A172 (cell line): ENCODE measurements at regions not wholly inside any gene's neighbourhood (a gene's known extent, or its start where the extent isn't known, plus 50 kb on each side); places are given as distances from the start of the nearest gene placed in this dataset.
A peak's percentile ranks its signal among the peaks of the same experiment; 100 is the strongest.

Source experiments
- DNase-seq: peaks from one replicate; pipeline ENCODE4 v3.0.0-alpha.2; 2015; ENCODE audit warnings: low spot score

DNA sequence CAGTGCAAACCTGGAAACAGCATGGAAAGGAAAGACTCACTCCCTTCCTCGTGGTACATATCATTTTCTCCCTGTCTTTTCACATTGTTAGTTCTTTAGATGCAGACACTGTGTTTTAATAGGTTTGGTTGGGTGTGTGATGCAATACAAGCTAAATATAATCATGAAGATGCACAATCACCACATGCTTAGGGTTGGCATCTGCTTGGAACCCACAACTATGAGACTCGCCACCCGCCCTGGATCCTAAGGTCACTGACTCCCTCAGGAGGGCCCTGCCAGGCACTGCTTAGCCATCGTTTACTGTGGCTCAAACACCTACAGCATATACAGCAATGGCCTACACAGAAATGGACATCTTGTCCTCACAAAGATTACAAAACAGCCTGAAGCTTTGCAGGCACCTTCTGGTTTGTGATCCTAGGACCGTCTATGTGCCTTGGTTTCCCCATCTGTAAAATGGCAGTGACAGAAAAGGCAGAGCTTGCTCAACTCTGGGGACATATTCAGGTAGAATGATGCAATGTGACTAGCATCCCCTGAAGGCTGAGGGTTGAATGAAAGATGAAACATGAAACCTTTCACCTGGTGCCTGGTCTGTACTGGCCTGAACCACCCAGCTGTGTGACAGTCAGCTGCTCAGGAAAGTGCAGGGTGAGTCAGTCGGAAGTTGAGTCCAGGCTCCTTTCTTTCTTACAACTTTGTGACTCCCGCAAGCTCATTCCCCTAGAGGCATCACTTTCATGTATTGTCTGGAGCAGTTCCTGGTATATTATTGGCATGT, 123.6 kb upstream of the PFN2 start:
- DNase-seq = peak; percentile 80

DNA sequence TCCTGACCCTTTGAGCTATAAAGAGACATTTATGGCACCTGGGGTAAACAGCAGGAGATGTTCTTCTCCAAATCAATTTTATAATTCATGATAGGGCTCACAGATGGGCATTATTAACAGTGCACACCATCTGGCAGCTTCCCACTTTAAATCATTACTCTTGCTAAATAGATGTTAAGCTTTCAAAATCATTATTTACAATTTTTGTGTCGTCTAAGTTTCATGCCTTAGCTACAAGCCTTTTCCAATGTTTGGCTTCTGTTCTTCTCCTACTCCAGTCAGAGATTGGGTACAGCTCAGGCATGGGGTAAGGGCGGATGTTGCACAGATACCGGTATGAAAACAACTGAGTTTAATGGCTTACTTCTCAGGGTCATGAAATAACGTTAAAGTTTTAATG, 120.9 kb upstream of the PFN2 start:
- DNase-seq = no peak

DNA sequence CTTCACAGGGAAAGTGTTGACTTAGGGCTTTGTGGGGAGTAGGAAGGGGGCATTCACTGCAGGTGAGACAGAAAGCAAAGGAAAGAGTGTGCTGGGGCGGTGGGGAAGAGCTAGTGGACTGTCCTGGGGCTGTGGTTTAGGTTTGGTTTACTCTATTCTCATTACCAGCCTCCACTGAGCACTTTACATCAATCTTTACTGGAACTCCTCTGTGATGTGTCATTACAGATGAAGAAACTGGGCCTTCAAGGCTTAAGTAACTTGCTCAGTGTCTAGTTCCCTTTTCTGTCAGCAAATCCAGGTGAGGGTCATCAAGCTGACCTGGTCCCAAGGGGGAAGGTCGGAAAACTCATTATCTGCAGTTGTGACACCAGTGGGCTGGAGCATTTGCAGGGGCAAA, 120.2 kb upstream of the PFN2 start:
- DNase-seq = no peak

DNA sequence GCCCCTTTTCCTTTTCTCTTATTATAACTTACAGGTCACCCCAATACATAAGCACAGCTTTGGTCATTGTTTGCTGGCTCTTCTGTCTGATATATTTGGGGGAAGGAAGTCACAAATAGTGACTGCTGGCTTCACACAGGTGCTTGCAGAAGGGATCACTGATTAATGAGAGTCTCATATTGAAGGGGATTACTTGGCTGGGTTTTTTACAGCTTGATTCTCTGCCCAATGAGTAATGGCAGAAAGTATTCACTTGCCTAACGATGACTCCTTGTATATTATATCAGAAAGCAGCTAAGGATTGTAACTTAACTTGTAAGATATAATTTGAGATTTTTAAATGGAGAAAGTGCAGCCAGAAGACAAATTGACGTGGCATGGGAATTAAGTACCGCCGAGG, 119.3 kb upstream of the PFN2 start:
- no peak for DNase-seq

DNA sequence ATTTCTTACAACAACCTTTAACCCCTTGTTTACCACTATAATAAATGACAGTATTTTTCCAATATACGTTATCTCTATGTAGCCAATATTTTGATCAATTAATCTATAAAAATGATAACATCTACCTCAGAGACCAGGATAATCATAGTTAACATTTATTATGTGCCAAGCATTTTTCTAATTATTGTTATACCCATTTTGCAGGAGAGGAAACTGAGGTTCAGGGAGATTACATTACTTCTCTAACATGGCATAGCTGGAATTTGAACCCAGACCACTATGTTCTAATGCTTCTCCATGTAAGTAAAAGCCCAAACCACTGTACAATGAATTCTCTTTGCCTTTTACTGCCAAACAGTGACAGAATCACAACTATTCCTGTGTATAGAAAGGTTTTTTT, 113.4 kb upstream of the PFN2 start:
- DNase-seq = no peak

DNA sequence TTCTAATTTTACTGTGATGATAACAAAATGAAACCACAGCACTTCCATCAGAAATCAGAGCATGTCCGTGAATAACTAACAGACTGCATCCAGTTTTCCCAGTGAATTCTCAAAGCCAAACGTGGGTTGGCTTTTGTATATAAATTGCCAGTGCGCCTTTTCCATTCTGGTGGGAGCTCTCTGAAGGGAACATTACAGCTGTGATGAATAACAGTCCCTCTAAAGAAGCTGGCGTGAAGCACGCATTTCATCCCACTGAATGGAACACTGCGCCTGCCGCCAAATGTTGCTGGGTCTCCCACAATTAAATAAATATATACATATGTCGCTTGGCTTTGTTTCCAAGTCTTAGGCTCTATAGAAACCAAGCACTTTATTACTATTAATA, 113.0 kb upstream of the PFN2 start:
- DNase-seq = peak; percentile 30

DNA sequence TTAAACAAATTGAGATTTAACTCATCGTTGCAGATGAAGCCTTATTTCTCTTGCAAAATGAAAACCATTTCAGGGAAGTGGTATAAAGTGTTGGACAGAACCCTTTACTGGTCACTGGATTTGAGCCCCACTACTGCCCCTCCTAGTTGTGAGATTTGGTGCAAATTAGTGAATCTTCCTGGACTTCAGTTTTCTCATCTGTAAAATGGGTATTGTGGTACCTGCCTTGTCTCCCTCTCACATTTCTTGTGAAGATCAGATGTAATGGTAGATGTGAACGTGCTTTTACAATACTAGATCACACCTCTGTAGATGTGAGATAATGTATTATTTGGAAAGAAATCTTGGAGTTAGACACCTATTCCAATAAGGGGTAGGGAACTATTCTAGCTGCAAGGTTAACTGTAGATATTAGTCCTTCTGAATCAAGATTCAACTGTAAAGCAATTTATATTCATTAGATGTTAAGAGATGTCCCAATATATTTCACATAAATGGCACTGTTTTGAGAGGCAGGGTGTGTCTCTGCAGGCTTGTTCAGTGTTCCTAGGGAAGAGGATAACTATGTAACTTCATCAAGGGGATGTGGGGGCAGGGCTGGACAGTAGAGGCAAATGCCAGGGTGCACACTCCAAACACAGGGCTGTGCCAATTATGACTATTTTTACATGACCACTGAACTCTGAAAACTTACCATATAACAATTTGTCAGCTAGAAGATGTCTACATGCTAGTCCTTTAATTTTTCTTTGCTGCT, 112.4 kb upstream of the PFN2 start:
- DNase-seq = no peak

DNA sequence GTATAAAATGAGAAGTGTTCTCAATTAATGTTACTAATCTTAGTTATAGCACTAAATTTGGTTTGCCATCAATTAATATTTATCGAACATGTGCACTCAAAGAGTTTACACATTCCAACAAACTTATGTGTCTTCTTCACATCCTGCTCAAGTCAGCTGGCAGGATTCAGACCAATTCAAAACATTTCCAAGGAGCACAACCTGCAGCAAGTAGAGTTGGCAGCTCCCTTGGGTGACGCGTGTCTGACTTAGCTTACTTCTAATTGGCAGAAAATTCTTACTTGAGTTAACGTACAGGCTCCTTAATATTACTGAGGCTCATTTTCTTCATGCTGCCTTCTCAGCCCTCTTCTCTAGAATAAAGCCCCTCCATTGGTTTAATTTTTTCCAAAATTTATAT, 110.4 kb upstream of the PFN2 start:
- DNase-seq = peak; percentile 50

DNA sequence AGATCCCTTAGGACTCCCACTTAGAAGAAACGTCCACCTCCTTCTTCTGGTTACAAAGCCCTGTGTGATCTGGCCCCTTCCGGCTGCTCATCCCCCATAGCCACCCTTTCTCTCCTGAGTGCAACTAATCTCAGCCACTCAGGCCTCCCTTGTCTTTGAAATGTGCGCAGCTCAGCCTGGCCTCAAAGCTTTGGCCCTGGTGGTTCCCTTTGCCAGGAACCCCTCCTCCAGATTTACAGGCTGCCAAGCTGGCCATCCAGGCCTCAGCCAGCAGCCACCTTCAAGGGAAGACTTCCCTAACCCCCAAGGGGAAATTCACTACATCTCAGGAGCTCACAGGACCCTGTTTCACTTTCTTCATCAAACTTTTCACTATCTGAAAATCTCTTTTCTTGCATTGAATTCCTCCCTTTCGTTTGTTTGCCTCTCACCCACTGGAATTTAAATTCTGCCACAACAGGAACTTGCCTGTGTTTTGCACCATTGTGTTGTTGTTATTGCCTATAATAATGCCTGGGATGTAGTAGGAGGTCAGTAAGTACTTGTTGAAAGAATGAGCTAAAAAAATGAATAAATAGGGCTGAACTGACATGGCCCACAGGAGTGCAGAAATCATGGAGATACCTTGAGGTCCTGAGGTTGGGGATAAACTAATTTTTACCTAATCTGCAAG, 109.5 kb upstream of the PFN2 start:
- no peak for DNase-seq

DNA sequence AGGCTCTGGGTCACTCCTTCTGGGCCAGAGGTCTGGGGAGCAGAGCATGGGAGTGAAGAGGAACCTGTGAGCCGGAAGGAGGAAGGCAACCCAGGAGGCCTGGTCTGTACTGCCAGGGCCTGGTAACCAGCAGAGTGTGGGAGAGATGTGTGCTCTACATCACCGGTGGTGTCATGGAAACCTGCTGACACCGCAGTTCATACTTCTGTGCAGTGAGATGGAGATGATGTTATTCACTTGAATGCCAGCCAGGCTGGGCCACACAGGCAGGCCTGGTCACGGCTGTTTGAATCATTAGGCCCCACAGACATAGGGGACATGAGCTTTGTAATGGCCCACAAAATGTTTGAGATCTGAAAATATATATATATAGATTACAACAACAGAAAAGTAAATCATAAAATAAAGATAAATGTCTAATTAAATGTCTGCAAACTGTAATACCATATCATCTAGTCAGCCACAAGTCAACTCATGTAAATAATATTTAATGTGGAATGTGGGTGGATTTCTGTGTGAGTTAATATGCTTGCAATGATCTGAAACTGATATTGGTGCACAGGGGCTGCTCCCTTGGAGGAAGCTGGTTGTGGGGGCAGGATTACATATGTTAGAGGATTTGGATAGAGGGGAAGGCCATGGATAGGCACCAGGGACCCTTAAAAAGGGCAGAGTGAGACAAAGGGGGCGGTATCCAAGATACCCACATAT, 108.5 kb upstream of the PFN2 start:
- DNase-seq = peak; percentile 86

DNA sequence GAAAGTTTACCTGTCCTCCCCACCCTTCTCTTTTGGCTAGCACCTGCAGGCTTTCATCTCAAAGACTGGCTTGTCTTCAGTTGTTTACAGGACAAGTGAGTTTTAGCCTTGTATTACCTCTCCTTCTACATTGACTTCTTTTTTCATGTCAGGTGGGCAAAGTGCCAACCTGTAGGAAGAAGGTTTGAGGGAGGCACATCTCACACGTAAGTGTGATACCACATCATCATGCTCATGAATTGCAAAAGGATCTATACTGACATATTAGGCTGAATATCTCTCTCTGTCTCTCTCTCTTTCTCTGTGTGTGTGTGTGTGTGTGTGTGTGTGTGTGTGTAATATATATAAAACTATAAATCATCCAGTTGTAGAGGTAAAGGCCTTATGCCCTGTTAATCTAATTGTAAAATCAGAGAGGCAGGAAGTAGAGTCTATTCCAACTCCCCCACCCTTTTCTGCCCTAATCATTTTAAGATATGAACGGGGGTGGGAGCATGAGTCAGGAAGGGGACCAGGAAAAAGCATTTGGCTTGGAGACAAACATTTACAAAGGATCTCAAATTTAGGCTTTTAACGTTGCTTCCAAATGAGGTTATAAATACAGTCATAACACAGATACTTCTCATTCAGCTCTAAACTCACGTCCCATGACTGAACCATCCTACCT, 107.0 kb upstream of the PFN2 start:
- peak; percentile 32 for DNase-seq

DNA sequence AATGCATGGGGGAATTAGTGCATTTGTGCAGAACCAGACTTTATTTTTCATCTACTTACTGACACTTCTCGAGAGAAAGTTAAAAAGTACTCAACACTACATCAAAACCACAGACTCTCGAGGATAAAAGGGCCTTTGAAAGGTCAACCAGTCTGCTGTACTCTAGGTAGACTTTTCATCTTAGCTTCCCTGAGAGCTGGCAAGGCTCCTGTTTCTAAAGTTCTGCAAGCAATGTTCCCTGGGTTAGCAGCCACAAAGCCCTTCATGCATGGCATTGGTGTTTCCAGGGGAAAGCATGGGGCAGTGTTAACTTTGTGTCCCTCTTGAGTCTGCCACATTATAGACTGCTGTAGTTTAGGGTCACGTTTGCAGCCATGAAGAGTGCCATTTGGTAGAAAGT, 106.4 kb upstream of the PFN2 start:
- DNase-seq = no peak

DNA sequence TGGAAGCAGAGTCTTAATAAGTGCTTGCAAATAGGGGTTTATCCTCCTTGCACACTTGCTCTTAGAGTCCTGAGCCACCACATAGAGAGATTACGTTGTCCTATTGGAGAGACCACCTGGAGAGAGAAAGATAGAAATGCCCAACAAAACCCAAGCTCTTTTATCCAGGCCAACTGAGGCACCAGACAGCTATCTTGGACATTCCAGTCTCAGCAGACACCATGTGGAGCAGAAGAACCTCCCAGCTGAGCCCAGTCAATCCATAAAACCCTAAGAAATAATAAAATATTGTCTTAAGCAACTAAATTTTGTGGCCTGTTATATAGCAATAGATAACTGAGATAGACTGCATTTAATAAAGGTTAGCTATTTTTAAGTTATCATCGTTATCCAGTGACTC, 105.7 kb upstream of the PFN2 start:
- DNase-seq = no peak

DNA sequence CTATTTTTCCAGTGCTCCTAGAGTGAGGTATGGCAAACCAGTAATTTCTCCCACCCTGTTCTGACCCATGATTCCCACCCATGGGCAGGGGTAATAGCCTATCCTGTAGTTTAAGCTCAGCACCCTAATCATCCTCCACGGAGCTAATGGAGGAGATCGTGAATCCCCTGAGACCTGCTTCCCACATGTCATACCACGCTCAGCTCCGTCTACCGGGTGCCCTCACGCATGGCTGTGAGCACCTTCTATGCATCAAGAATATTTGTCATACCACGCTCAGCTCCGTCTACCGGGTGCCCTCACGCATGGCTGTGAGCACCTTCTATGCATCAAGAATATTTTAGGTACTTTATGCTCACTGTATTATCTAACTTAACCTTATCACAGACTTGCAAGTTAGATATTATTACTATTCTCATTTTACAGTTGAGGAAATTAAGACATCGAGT, 104.7 kb upstream of the PFN2 start:
- DNase-seq = no peak

DNA sequence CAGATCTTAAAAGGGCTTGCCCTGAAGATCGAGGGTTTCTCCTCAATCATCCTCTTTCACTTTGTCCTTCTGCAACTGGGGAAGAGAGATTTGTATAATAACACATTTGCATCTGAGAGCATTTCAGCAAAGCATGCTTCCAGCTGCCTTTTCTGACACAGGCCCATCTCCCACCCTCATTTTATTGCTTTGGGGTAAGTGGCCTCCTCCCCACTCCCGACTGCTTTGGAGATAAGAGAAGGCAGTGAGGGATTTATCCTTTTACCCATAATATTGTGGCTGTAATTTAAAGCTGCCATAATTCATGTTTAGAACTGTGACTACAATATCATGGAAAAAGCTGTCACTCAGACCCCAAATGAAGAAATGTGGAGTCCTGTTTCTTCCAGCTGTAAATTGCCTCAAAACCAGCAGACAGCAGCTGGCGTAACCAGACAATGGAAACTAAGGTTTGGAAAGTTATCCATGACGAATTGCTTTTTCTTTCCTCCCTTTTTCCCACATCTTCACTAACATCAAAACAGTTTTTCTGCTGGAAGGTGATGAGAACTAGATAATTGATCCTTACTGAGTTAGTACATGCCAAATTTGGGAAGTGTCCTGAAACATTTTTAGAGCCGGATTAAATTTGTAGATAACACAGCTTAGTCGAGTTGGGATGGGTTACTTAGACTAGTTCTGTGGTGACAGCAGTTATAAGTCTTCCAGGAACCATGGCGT, 104.2 kb upstream of the PFN2 start:
- DNase-seq = no peak

DNA sequence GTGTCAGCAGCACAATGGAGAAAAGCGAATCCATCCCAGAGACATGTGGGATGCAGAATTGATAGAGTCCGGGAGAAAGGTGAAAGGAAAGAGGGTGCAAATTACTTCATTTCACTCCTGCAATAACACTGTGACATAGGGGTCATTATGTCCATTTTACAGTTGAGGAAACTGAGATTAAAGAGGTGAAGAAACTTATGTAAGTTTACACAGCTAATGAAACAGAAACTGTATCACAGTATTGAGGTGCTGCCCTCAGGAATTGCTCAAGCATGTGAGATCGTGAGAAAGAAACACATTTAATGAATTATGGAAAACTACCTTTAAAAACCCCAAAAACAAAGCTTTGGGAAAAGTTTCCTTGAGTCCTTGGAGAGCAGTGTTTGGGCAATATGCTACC, 103.6 kb upstream of the PFN2 start:
- no peak for DNase-seq

DNA sequence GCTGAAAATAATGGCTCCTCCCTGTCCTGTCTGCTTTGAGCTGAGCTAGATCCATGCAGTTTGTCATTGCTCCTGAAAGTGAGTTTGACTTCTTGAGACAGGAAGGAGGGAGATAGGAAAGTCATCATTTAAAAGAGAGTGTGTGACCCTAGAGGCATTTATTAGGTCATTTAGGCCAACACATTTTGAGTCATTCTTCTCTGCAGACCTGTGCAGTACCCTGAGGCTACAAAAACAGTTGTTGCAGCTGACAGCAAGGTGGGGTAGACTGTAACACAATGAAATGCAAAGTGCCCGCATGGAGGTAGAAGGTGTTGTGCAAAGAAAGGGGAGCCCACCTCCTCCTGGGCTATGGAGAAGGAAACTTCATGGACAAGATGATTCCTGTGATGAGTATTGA, 102.8 kb upstream of the PFN2 start:
- DNase-seq = peak; percentile 35

DNA sequence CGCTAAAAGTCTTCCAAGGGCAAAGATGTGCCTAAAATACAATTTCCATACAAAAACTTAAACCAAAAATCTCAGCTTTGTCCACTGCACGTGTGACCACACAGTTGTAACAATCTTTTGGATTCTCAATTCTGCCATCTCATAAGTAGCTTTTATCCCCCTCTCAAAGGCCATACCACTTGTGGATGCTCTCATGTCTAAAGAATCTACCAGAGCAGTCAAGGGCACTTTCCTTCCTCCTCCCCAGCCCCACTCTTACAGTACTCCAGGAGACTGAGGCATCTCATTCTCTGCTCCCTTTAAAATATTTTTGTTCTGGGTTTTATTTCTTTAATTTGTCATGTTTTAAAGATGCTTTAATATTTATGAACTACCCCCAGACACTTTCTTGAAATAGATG, 102.3 kb upstream of the PFN2 start:
- peak; percentile 32 for DNase-seq

DNA sequence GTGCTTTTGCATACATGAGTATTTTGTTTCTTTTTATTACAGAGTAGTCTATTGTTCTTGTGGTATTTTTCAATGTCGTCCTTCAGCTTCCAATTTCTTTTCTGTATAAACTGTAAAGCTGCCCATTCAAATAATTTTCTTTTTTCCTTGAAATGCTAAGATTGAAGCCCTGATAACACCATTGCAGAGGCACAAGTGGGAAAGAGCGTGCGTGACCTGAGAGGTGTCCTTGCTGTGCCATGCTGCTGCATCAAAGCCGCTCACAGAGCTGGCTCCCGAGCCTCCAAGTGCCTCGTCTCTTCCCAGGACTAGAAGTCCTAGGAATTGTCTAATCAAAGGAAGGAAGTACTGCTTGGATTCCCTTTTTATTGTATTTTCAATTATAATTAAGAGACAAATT, 101.9 kb upstream of the PFN2 start:
- no peak for DNase-seq

DNA sequence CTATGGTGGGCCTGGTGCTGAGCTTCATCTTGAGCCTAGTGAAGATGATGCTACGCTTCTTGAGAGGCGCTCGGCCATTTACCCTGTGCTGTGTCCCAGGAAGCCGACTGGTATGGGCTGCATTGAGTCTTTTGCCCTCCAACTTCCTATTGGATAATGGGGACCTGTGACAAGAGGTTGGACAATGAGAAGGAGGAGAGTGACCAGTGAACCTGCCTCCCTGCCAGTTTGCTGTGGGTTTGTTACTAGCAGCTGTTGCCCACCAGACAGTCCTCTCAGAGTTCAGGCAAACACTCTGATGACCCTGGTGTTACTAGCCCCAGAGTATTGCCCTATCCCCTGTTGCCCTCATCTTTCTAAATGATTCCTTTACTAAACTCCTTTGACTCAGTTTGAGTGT, 99.6 kb upstream of the PFN2 start:
- DNase-seq = no peak

DNA sequence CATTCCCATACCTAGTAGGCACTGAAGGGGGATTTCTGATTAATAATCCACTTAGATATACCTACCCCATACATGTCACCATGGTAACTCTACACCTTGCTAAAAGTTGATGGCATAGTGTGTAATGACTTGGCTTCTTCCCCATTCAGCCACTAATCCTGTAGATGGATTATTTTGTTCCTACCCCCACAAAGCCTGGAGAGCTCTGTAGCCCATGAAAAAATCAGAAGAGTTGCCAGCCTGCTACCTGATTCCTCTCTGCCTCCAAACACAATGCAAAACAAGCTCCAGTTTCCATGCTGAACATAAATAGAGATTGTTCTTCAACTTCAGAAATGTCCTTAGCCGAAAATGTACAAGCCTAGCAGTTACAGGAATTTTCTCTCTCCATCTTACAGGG, 98.9 kb upstream of the PFN2 start:
- no peak for DNase-seq
